Putamen (tissue), 1 donor: ENCODE measurements at regions not wholly inside any gene's neighbourhood (a gene's known extent, or its start where the extent isn't known, plus 50 kb on each side); places are given as distances from the start of the nearest gene placed in this dataset.
"Not testable (repeated sequence)": the region's sequence is repeated elsewhere in the genome, so short reads cannot be mapped to it uniquely, and the experiment has no call there.

Experiments
- DNase-seq: peaks from one replicate; pipeline ENCODE4 v3.0.0-alpha.2; 2016; ENCODE audit warnings: low spot score

- no peak for DNase-seq
Observed at GRCh38 chr6:65996096-65996495, 289.1 kb upstream of the EYS start.

GRCh38 chr6:65989676-65990075 lies 282.6 kb upstream of the EYS start:
- DNase-seq, result no peak

GRCh38 chr6:65988006-65988405 lies 281.0 kb upstream of the EYS start:
- no peak for DNase-seq

DNA sequence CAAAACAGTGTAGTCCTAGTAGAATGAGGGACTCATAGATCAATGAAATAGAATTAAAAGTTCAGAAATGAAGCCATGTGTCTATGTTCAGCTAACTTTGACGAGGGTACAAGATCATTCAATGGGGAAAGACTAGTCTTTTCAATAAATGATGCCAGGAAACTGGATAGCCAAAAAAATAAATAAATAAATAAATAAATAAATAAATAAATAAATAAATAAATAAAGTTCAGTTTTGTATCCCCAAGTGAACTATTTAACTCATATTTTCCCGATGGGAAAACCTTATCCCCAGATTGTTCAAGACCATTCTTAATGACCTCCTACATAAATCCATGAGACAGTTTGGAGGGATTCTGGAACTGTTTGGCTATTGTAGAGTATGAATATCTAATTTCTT lies 277.1 kb upstream of the EYS start:
- DNase-seq, result no peak

DNA sequence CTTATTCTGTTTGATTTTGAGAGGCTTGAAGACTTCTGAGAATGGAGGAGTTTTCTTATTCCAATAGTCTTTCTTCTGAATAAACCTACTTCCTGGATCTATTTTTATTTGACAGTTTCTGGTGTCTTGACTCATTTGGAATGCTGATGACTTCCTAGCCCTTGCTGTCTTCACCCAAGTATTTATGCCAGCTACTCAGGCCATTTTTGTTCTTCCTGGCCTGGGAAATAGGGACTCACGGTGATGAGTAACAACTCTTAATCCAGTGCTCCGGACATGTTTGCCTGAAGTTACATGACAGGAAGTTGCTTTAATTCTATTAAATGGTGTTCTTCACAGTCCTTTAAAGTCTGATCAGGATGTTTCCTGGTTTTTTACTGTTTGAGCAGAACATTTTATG lies 272.1 kb upstream of the EYS start:
- DNase-seq, result no peak

DNA sequence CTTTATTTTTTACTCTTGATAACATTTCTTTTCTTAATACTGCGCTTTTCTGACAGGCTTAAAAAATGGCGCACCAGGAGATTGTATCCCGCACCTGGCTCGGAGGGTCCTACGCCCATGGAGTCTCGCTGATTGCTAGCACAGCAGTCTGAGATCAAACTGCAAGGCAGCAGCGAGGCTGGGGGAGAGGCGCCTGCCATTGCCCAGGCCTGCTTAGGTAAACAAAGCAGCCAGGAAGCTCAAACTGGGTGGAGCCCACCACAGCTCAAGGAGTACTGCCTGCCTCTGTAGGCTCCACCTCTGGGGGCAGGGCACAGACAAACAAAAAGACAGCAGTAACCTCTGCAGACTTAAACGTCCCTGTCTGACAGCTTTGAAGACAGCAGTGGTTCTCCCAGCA lies 264.2 kb upstream of the EYS start:
- DNase-seq, result not testable (repeated sequence)

DNA sequence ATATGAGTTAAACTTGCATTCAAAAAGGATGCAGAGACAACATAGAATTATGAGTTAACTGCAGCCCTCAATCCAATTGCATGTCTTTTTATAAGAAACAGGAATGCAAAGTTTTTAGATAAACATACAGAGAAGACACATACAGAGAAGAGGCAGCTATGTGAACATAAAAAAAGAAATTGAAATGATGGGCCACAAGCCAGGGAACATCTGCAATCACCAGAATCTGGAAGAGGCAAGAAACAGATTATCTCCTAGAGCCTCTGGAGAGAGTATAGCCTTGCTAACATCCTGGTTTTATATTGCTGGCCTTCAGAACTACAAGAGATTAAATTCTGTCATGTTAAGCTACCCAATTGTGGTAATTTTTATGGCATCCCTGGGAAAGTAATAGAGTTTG lies 257.2 kb upstream of the EYS start:
- no peak for DNase-seq

GRCh38 chr6:65955034-65955433 lies 248.0 kb upstream of the EYS start:
- DNase-seq, result no peak

GRCh38 chr6:65948062-65948461 lies 241.0 kb upstream of the EYS start:
- DNase-seq, result no peak

DNA sequence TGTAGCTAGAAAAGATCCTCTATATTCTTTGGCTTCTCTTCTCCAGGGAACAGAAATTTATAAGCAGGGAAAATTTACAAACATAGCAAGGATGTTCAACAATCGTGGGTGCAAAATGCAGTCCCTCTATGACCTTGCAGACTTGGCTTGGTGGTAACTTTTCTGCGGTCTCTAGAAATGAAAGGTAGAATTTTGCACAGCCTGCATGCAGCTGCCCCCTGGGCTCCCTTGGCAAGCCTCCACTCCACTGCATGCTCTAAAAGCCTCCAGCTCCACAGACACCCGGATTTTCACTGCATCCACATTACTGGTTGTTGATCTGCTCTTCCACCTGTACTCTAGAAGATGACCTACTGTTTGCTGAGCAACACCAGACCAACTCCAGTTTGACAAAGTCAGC lies 236.5 kb upstream of the EYS start:
- DNase-seq, result no peak

GRCh38 chr6:65943051-65943450 lies 236.0 kb upstream of the EYS start:
- no peak for DNase-seq

- DNase-seq, result no peak
Observed at GRCh38 chr6:65938000-65938399, 231.0 kb upstream of the EYS start.

DNA sequence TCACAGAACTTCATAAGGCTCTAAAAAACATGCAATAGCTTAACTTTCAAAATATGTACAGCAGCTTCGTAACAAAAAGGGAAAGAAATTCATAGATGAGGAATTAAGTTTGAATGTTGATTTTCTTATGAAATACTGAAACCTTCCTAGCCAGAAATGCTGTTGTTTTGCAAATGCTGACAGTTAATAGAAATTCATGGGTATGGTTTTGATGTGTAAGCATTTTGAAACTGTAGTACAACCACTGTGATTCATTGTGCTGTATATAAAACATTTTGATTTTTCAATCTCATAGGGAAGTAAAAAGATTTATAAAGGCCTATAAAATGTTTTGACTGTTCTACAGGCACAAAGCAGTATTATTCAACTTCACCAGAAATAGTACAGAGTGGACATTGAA lies 228.4 kb upstream of the EYS start:
- no peak for DNase-seq

DNA sequence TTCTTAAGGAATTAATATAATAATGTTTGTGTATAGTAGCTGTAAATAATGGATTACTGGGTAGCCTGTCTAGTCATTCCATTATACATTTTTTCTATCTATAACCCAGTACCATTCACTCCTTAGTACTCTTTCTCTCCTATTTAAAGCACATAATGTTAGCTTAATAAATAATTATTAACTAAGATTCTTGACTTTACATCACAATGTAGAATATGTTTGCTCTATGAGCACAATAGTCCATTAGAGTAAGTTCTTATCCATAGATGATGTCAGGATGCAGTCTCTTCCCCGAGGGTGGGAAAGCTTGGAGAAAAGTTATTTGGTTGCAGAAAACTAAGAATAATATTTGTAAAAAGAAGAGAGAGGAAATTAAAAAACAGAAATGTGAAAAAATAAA lies 226.4 kb upstream of the EYS start:
- DNase-seq, result no peak

- no peak for DNase-seq
Observed at GRCh38 chr6:65927141-65927540, 220.1 kb upstream of the EYS start.

GRCh38 chr6:65924411-65924810 lies 217.4 kb upstream of the EYS start:
- DNase-seq, result no peak

DNA sequence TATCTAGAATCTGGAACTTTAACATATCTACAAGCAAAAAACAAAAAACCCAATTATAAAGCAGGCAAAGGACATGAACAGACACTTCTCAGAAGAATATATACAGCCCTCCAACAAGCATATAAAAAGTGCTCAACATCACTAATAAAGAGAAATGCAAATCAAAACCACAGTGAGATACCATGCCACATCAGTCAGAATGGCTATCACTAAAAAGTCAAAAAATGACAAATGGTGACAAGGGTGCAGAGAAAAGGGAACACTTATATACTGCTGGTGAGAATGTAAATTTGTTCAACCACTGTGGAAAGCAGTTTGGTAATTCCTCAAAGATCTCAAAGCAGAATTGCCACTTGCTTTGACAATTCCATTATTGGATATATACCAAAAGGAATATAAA lies 215.0 kb upstream of the EYS start:
- DNase-seq, result no peak

DNA sequence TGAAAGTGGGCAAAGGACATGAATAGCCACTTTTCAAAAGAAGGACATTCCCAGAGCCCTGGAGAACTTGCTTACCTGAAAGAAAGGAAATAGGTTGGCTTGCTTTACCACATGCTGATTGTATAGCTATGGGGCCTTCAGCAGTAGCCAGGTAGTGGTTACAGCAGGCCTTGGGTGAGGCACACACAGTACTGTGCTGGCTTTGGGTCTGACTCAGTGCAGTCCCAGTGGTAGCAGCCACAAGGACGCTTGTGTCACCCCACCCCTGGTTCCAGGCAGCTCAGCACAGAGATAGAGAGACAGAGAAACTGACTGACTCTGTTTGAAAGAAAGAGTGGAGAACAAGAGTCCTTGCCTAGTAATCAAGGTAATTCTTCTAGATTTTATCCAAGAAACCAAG lies 201.0 kb upstream of the EYS start:
- no peak for DNase-seq

DNA sequence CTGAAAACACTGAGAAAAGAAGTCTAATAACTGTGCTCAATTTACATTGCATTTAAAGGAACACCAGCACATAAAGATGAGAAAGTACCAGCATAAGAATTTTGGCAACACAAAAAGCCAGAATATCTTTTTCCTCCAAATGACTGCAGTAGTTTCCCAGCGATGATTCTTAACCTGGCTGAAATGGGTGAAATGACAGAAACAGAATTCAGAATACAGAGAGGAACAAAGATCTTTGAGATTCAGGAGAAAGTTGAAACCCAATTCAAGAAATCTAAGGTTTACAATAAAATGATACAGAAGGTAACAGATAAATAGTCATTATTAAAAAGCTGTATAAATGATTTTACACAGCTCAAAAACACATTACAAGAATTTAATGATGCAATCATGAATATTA lies 197.0 kb upstream of the EYS start:
- no peak for DNase-seq

DNA sequence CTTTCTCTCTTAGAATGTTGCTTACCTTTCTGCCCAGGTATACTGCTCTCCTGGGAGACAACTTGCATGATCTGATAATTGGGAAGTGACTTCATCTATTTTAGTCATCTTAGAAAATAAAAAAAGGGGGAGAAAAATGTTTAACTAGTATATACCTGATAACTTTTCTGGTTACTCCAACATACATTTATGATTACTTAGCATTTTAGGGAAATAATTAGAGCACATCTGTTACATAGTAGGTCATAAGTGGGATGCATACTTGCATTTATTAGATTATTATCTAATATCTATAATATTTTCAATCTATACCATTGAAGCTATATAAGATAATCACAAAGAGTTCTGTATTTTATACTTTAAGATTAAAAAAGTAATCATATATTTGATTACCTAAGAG lies 193.9 kb upstream of the EYS start:
- DNase-seq, result no peak

DNA sequence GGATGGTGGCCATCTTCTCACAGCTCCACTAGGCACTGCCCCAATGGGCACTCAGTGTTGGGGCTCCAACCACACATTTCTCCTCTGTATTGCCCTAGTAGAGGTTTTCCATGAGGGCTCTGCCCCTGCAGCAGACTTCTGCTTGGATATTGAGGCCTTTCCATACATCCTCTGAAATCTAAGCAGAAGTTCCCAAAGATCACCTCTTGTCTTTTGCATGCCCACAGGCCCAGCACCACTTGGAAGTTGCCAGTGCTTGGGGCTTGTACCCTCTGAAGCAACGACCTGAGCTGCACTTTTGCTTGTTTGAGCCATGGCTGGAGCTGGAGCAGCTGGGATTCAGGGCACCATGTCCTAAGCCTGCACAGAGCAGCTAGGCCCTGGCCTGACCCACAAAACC lies 189.1 kb upstream of the EYS start:
- no peak for DNase-seq

- DNase-seq, result no peak
Observed at GRCh38 chr6:65876668-65877067, 169.6 kb upstream of the EYS start.

DNA sequence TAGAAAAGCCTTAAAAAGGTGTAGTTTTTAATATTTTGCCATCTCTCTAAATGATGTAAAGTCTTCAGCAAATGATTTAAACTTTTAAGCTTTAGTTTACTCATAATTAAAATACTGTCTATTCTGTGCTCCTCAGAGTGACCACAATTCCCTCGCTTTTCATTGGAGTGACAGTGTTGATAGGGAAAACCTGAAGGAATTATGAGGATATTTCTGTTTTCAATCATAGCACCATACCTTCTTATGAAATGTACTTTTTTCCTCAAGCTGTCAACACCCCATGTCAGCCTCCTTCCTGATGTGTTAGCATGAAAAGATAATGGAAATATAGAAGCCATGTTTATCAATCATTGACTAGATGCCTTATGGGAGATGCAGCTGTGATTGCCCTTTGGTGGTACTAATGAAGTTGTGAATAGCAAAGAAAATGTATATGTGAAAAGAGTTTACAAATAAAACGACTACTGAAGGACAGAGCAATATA lies 145.4 kb upstream of the EYS start:
- DNase-seq, result no peak

DNA sequence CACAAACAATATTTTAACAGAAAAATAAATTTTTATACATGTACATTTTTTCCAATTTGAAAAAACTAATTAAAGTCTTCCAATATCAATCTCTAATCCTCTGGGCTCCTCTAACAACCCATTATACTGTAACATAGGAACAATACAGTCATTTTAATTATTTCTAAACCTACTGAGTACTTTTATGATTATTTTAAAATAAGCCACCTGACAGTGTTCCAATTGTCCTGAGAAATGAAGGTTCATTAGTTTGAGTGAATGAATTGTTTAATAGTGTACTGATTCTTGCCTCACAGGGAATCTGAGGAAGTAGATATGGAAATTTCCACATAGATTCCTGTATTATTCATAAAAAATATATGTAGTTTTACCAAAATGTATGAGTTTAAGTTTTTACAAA lies 123.1 kb upstream of the EYS start:
- no peak for DNase-seq

DNA sequence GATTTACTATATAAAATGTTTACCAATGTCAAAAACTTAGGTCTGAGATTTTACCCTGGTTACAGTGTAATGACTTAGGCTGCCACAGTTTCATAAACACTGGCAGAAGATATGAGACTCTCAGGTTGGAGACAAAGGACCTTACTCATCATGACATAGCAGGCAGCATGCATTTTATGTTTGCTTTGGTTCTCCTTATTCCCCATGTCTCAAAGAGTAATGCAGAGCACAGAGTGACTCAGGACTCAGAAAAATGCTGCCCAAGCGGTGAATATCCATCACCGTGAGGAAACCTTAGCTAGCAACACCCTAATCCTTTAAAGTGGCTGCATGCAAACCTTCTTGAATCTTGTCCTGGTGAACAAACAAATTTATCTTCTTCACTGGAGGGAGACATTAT lies 112.1 kb upstream of the EYS start:
- DNase-seq, result no peak
